H1 (cell line): ENCODE measurements at regions not wholly inside any gene's neighbourhood (a gene's known extent, or its start where the extent isn't known, plus 50 kb on each side); places are given as distances from the start of the nearest gene placed in this dataset.

ENCODE experiments used
- CTCF ChIA-PET: fragments of 300-600 bp; sonication (Branson Sonifier 250); formaldehyde crosslinking; loops from one replicate; lab custom pipeline; 2021; ENCODE audit not compliant: partially characterized antibody; lab: Charles Lee
- POLR2A ChIA-PET: fragments of 300-600 bp; sonication (Branson Sonifier 250); formaldehyde crosslinking; loops from one replicate; lab custom pipeline; 2021; ENCODE audit warnings: inconsistent platforms; ENCODE audit not compliant: partially characterized antibody; lab: Charles Lee
- DNase-seq, 2 experiments: peaks; one replicate each; pipeline versions ENCODE4 v3.0.0 to v3.0.0-alpha.2; 2010 to 2022; ENCODE audit warnings: low spot score in 2 of 2, low read depth in 1 of 2, mixed read lengths in 1 of 2
- FAIRE-seq: peaks from 2 replicates; lab custom pipeline; 2011; peaks lifted over from hg19 to GRCh38; lab: Jason Lieb, UNC
- H2AFZ ChIP-seq: 2 replicates; pipeline ENCODE4 v1.8.1; 2012; ENCODE audit warnings: low read length, inconsistent platforms
- H2AK5ac ChIP-seq: 2 replicates; pipeline ENCODE4 v1.6.1; 2013; ENCODE audit warnings: low read depth, low read length
- H2BK120ac ChIP-seq: replicated peaks from 2 replicates; pipeline ENCODE3; 2013; ENCODE audit warnings: low read depth, low read length, inconsistent platforms
- H2BK12ac ChIP-seq: 2 replicates; pipeline ENCODE4 v1.6.1; 2013; ENCODE audit warnings: low read depth, low read length
- H2BK15ac ChIP-seq: 2 replicates; pipeline ENCODE4 v1.6.1; 2013; ENCODE audit warnings: low read length
- H2BK20ac ChIP-seq: 2 replicates; pipeline ENCODE4 v1.6.1; 2013; ENCODE audit warnings: low read length
- H2BK5ac ChIP-seq: 2 replicates; pipeline ENCODE4 v1.6.1; 2013; ENCODE audit warnings: low read depth, low read length
- H3K14ac ChIP-seq: 2 replicates; pipeline ENCODE4 v1.6.1; 2013; ENCODE audit warnings: inconsistent platforms; ENCODE audit not compliant: insufficient read length
- H3K18ac ChIP-seq: 2 replicates; pipeline ENCODE4 v1.6.1; 2013; ENCODE audit warnings: low read length; ENCODE audit errors: extremely low read depth
- H3K23ac ChIP-seq: 2 replicates; pipeline ENCODE4 v1.6.1; 2013; ENCODE audit warnings: inconsistent platforms; ENCODE audit not compliant: insufficient read length
- H3K23me2 ChIP-seq: 2 replicates; pipeline ENCODE4 v1.6.1; 2013; ENCODE audit warnings: low read depth, low read length
- H3K27ac ChIP-seq: 2 replicates; pipeline ENCODE4 v1.6.1; 2011; ENCODE audit warnings: low read depth, low read length, inconsistent platforms
- H3K27me3 ChIP-seq, 4 experiments: replicated peaks in 1 of 4; 1 replicate in 1 of 4; 2 replicates in 3 of 4; pipeline versions ENCODE4 v1.6.1 to v1.8.1; 2011 to 2013; ENCODE audit warnings: low read length in 3 of 4, mild to moderate bottlenecking in 3 of 4, inconsistent platforms in 2 of 4, mixed read lengths in 2 of 4, moderate library complexity in 1 of 4; ENCODE audit not compliant: control insufficient read depth in 3 of 4, insufficient read depth in 3 of 4; ENCODE audit errors: extremely low read depth in 1 of 4
- H3K36me3 ChIP-seq, 4 experiments: 2 replicates each; pipeline versions ENCODE4 v1.6.1 to v1.8.1; 2011 to 2013; ENCODE audit warnings: mild to moderate bottlenecking in 4 of 4, low read length in 3 of 4, moderate library complexity in 2 of 4, control low read depth in 1 of 4, inconsistent platforms in 1 of 4; ENCODE audit not compliant: insufficient read depth in 4 of 4, control insufficient read depth in 2 of 4
- H3K4ac ChIP-seq: replicated peaks from 2 replicates; pipeline ENCODE3; 2013; ENCODE audit warnings: low read length, low read depth, mixed read lengths, inconsistent platforms; ENCODE audit not compliant: insufficient read length
- H3K4me1 ChIP-seq, 4 experiments: replicated peaks in 1 of 4; 1 replicate in 1 of 4; 2 replicates in 3 of 4; pipeline versions ENCODE4 v1.6.1 to v1.8.1; 2011 to 2013; ENCODE audit warnings: low read length in 3 of 4, inconsistent platforms in 2 of 4, mixed read lengths in 1 of 4; ENCODE audit not compliant: insufficient read depth in 4 of 4, control insufficient read depth in 3 of 4
- H3K4me2 ChIP-seq, 2 experiments: 2 replicates each; pipeline versions ENCODE4 v1.6.1 to v1.8.1; 2011 to 2013; ENCODE audit warnings: low read depth in 2 of 2, low read length in 2 of 2, control low read depth in 1 of 2, inconsistent platforms in 1 of 2, mild to moderate bottlenecking in 1 of 2; ENCODE audit not compliant: insufficient read depth in 1 of 2
- H3K4me3 ChIP-seq, 4 experiments: fragments of 200-600, 300-600 bp in 1 of 4; sonication (generic), shearing (Covaris generic), sonication (Bioruptor Twin) in 1 of 4; 2 replicates each; pipeline versions ENCODE4 v1.5.1 to v1.8.1; 2011 to 2016; ENCODE audit warnings: low read length in 4 of 4, low read depth in 3 of 4, control low read depth in 2 of 4, inconsistent platforms in 2 of 4, mild to moderate bottlenecking in 2 of 4, mixed read lengths in 1 of 4, moderate library complexity in 1 of 4; ENCODE audit not compliant: insufficient read depth in 2 of 4; ENCODE audit errors: extremely low read depth in 1 of 4
- H3K56ac ChIP-seq: replicated peaks from 2 replicates; pipeline ENCODE3; 2013; ENCODE audit warnings: low read depth, mild to moderate bottlenecking, mixed read lengths, low read length, inconsistent platforms; ENCODE audit not compliant: insufficient read length
- H3K79me1 ChIP-seq: 2 replicates; pipeline ENCODE4 v1.6.1; 2013; ENCODE audit warnings: low read depth, low read length, control low read depth
- H3K79me2 ChIP-seq, 2 experiments: 2 replicates each; pipeline versions ENCODE4 v1.6.1 to v1.8.1; 2012 to 2013; ENCODE audit warnings: low read length in 2 of 2, mild to moderate bottlenecking in 2 of 2, inconsistent platforms in 1 of 2; ENCODE audit not compliant: insufficient read depth in 2 of 2, control insufficient read depth in 1 of 2
- H3K9ac ChIP-seq, 4 experiments: replicated peaks in 1 of 4; 1 replicate in 1 of 4; 2 replicates in 3 of 4; pipeline versions ENCODE4 v1.6.1 to v1.8.1; 2011 to 2013; ENCODE audit warnings: low read depth in 3 of 4, low read length in 3 of 4, control low read depth in 2 of 4, mild to moderate bottlenecking in 2 of 4, moderate library complexity in 2 of 4, inconsistent platforms in 1 of 4; ENCODE audit errors: extremely low read depth in 1 of 4
- H3K9me3 ChIP-seq, 2 experiments: 2 replicates each; pipeline versions ENCODE4 v1.6.1 to v1.8.1; 2012 to 2013; ENCODE audit warnings: mild to moderate bottlenecking in 2 of 2, moderate library complexity in 2 of 2, control low read depth in 1 of 2, inconsistent platforms in 1 of 2, low read depth in 1 of 2, low read length in 1 of 2, mixed read lengths in 1 of 2; ENCODE audit not compliant: insufficient read depth in 2 of 2
- H4K20me1 ChIP-seq, 2 experiments: replicated peaks in 1 of 2; 2 replicates each; pipeline versions ENCODE3 to v1.8.1; 2011 to 2013; ENCODE audit warnings: inconsistent platforms in 2 of 2, low read length in 2 of 2, mild to moderate bottlenecking in 1 of 2; ENCODE audit not compliant: insufficient read depth in 2 of 2, control insufficient read depth in 1 of 2
- H4K5ac ChIP-seq: 2 replicates; pipeline ENCODE4 v1.6.1; 2013; ENCODE audit warnings: low read length, low read depth, mixed read lengths, inconsistent platforms; ENCODE audit not compliant: insufficient read length
- H4K8ac ChIP-seq: 2 replicates; pipeline ENCODE4 v1.8.0; 2013; ENCODE audit warnings: mild to moderate bottlenecking, moderate library complexity, low read length, inconsistent platforms; ENCODE audit not compliant: insufficient read depth; ENCODE audit errors: extremely low read depth
- H4K91ac ChIP-seq: replicated peaks from 2 replicates; pipeline ENCODE3; 2013; ENCODE audit warnings: low read length, mixed read lengths, inconsistent platforms; ENCODE audit not compliant: insufficient read length
- BACH1 ChIP-seq: IDR thresholded peaks from 2 replicates; pipeline ENCODE4 v1.6.1; 2012; ENCODE audit warnings: low read length, improper control_type of control experiment
- CEBPB ChIP-seq: IDR thresholded peaks from 2 replicates; pipeline ENCODE4 v1.6.1; 2012; ENCODE audit warnings: low read depth, low read length
- EP300 ChIP-seq, 2 experiments: IDR thresholded peaks; 1 replicate in 1 of 2; 2 replicates in 1 of 2; pipeline ENCODE4 v1.6.1; 2011 to 2012; ENCODE audit warnings: low read depth in 2 of 2, low read length in 2 of 2, mild to moderate bottlenecking in 2 of 2, borderline replicate concordance in 1 of 2, inconsistent platforms in 1 of 2, moderate library complexity in 1 of 2
- EZH2 ChIP-seq: fragments of 200-600 bp; sonication (generic); IDR thresholded peaks from 2 replicates; pipeline ENCODE4 v1.7.1; 2012; ENCODE audit warnings: low read depth, mild to moderate bottlenecking, moderate library complexity, low read length, inconsistent platforms; ENCODE audit not compliant: severe bottlenecking
- GABPA ChIP-seq: IDR thresholded peaks from 2 replicates; pipeline ENCODE4 v1.6.1; 2011; ENCODE audit warnings: mild to moderate bottlenecking, low read length, moderate library complexity, borderline replicate concordance; ENCODE audit not compliant: insufficient read depth
- JUND ChIP-seq: IDR thresholded peaks from 2 replicates; pipeline ENCODE4 v1.6.1; 2011; ENCODE audit warnings: mild to moderate bottlenecking, improper control_type of control experiment, low read length
- KDM4A ChIP-seq: IDR thresholded peaks from one replicate; pipeline ENCODE4 v1.7.1; 2012; ENCODE audit warnings: low read depth, mild to moderate bottlenecking, moderate library complexity, low read length, inconsistent platforms; ENCODE audit not compliant: severe bottlenecking
- MAFK ChIP-seq: IDR thresholded peaks from 2 replicates; pipeline ENCODE4 v1.6.1; 2012; ENCODE audit warnings: low read depth, mild to moderate bottlenecking, improper control_type of control experiment, low read length
- NANOG ChIP-seq: IDR thresholded peaks from 2 replicates; pipeline ENCODE4 v1.6.1; 2011; ENCODE audit warnings: low read length, low read depth, mild to moderate bottlenecking, inconsistent platforms; ENCODE audit not compliant: insufficient read depth, poor library complexity, severe bottlenecking
- RAD21 ChIP-seq, 2 experiments: IDR thresholded peaks in 1 of 2; conservative IDR thresholded peaks in 1 of 2; 2 replicates each; pipeline ENCODE4 v1.6.1; 2011; ENCODE audit warnings: low read depth in 2 of 2, low read length in 2 of 2, improper control_type of control experiment in 1 of 2, inconsistent platforms in 1 of 2, mild to moderate bottlenecking in 1 of 2, moderate library complexity in 1 of 2
- RFX5 ChIP-seq: IDR thresholded peaks from 2 replicates; pipeline ENCODE4 v1.6.1; 2011; ENCODE audit warnings: low read depth, low read length, improper control_type of control experiment, borderline replicate concordance
- SIN3A ChIP-seq, 2 experiments: IDR thresholded peaks in 1 of 2; conservative IDR thresholded peaks in 1 of 2; 2 replicates each; pipeline ENCODE4 v1.6.1; 2011 to 2012; ENCODE audit warnings: low read length in 2 of 2, improper control_type of control experiment in 1 of 2, low read depth in 1 of 2, mild to moderate bottlenecking in 1 of 2
- SIRT6 ChIP-seq: IDR thresholded peaks from one replicate; pipeline ENCODE4 v1.7.1; 2012; ENCODE audit warnings: low read length, inconsistent platforms
- SRF ChIP-seq: IDR thresholded peaks from 2 replicates; pipeline ENCODE4 v1.6.1; 2011; ENCODE audit warnings: mild to moderate bottlenecking, low read depth, low read length, moderate library complexity
- WGBS, 2 experiments: shearing (Covaris generic) in 1 of 2; methylation state at CpG; one replicate each; pipeline versions ENCODE4 v1.1.6 to v1.1.7; 2013 to 2015; ENCODE audit warnings: low lambda C conversion rate in 2 of 2, mixed read lengths in 2 of 2, inconsistent platforms in 1 of 2, low coverage in 1 of 2, missing lambda C conversion rate in 1 of 2; ENCODE audit not compliant: insufficient replicate concordance in 2 of 2, insufficient coverage in 1 of 2, insufficient read length in 1 of 2; ENCODE audit errors: extremely low coverage in 1 of 2, missing lambda C conversion rate in 1 of 2; 5-methylcytosine and 5-hydroxymethylcytosine counted together

DNA sequence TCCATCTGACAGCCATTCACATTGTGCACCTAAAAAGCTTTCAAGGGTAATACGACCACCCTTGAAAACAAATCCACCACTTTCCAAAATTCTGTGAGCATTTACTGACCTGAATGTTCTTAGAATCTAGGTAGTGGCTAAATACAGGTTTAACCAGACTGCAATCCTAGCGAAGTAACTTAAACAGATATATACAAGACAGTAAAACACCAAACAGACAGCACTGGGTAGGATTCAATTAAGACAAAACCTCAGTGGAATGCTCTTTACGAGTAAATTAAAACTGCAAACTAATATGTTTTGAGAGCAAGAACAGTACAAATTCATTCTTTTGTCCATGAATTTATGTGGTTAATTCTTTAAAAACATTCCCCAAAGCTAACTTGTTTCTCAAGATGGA, 354.2 kb upstream of the ESRRG start:
- H3K9me3 ChIP-seq: no peaks in the 10 kb centered on the region
- H3K27me3 ChIP-seq: no peaks in the 10 kb centered on the region
- H4K5ac ChIP-seq: no peak overlapping the region
- DNase-seq (no peak), FAIRE-seq (no peak)
- H3K4me1 ChIP-seq: no peaks in the 10 kb centered on the region
- H2BK15ac ChIP-seq: no peak overlapping the region
- H4K8ac ChIP-seq: no peak overlapping the region
- H3K79me1 ChIP-seq: no peaks in the 10 kb centered on the region
- no peak overlapping the region for H2BK5ac ChIP-seq
- no peaks in the 10 kb centered on the region for H4K20me1 ChIP-seq
- no peak overlapping the region for H3K56ac ChIP-seq
- no peak overlapping the region for H2AK5ac ChIP-seq
- no peak overlapping the region for H3K23ac ChIP-seq
- H2BK12ac ChIP-seq: no peak overlapping the region
- no peak overlapping the region for H3K4me3 ChIP-seq
- H3K18ac ChIP-seq: no peak overlapping the region
- H4K91ac ChIP-seq: no peak overlapping the region
- no peak overlapping the region for H3K4me2 ChIP-seq
- H3K23me2 ChIP-seq: no peaks in the 10 kb centered on the region
- no peak overlapping the region for H3K27ac ChIP-seq
- 86% methylated on average over 3 of the region's 3 CpGs; no CpG with 5 or more reads in 1 of the 2 experiments for WGBS, 2 experiments
- no peak overlapping the region for H2BK20ac ChIP-seq
- CTCF ChIA-PET: interaction anchor here (1.1 to 1.9 kb wide), 3 partner anchors 16 to 266 kb away, joined by 3 to 7 read pairs (median 6); no protein-coding TSS in a partner anchor
- H2BK120ac ChIP-seq: no peak overlapping the region
- POLR2A ChIA-PET: no interaction called here
- no peaks in the 10 kb centered on the region for H3K79me2 ChIP-seq
- H3K4ac ChIP-seq: no peak overlapping the region
- H3K14ac ChIP-seq: no peak overlapping the region
- no peak overlapping the region for H2AFZ ChIP-seq
- H3K9ac ChIP-seq: no peak overlapping the region
- H3K36me3 ChIP-seq: no peaks in the 10 kb centered on the region
- TF ChIP-seq KDM4A: no peak
- no peak for TF ChIP-seq GABPA
- no peak for TF ChIP-seq BACH1
- no peak for TF ChIP-seq RFX5
- no peak for TF ChIP-seq CEBPB
- TF ChIP-seq SIRT6: no peak
- TF ChIP-seq NANOG: no peak
- no peak for TF ChIP-seq JUND
- no peak for TF ChIP-seq MAFK
- no peak for TF ChIP-seq SRF
- TF ChIP-seq SIN3A (conservative IDR thresholded peaks at IDR 0.05 in 1 of 2, IDR thresholded peaks at IDR 0.05 in 1 of 2; ENCODE audit: low read depth in 1 of 2, low read length in 2 of 2): no peak
- no peak for TF ChIP-seq RAD21 (IDR thresholded peaks at IDR 0.05 in 1 of 2, conservative IDR thresholded peaks at IDR 0.05 in 1 of 2; ENCODE audit: low read depth in 2 of 2, low read length in 2 of 2)
- no peak for TF ChIP-seq EZH2
- TF ChIP-seq EP300 (IDR thresholded peaks at IDR 0.05; ENCODE audit: borderline replicate concordance in 1 of 2, low read depth in 2 of 2, low read length in 2 of 2): no peak
